ENCODE measurements at regions not wholly inside any gene's neighbourhood (a gene's known extent, or its start where the extent isn't known, plus 50 kb on each side); places are given as distances from the start of the nearest gene placed in this dataset.

DNA sequence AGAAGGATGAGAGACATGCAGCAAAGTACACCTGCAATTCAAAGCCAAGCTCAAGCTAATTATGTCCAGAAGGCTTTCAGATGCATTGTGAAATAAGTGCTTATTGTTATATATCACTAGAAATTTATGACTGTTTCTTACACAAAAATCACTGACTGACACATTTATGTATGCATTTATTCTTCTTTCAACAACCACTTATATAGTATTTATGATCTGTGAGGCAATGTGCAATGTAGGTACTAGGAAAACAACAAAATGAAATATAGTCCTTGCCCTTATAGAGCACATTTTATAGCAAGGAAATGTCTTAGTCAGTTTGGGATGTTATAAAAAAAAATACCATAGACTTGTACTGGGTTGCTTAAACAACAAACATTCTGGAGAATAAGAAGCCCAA is 167.6 kb downstream of the YIPF5 start:
- H3K27ac ChIP-seq: no peak overlapping the region
- TF ChIP-seq ZFX (IDR thresholded peaks at IDR 0.05; ENCODE audit: borderline replicate concordance): no peak
- TF ChIP-seq, protein P1, sequence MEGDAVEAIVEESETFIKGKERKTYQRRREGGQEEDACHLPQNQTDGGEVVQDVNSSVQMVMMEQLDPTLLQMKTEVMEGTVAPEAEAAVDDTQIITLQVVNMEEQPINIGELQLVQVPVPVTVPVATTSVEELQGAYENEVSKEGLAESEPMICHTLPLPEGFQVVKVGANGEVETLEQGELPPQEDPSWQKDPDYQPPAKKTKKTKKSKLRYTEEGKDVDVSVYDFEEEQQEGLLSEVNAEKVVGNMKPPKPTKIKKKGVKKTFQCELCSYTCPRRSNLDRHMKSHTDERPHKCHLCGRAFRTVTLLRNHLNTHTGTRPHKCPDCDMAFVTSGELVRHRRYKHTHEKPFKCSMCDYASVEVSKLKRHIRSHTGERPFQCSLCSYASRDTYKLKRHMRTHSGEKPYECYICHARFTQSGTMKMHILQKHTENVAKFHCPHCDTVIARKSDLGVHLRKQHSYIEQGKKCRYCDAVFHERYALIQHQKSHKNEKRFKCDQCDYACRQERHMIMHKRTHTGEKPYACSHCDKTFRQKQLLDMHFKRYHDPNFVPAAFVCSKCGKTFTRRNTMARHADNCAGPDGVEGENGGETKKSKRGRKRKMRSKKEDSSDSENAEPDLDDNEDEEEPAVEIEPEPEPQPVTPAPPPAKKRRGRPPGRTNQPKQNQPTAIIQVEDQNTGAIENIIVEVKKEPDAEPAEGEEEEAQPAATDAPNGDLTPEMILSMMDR (IDR thresholded peaks at IDR 0.05): no peak

DNA sequence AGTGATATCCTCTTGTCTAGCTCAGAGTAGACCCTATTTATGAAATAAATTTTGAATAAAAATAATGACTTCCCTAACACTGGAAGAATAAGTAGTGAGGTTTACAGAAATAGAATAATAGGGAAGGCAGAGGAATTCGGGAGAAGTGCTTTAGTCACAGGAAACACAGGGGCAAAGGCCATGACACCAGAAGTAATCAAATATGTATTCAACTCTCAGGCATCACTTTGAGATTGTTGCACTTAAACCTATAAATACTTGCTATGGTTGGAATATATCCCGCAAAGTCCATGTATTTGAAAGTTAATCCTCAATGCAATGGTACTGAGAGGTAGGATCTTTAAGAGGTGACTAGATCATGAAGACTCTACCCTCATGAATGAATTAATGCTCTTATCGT is 166.8 kb downstream of the YIPF5 start:
- TF ChIP-seq, protein P1 (IDR thresholded peaks at IDR 0.05): no peak
- TF ChIP-seq ZFX (IDR thresholded peaks at IDR 0.05; ENCODE audit: borderline replicate concordance): no peak
- H3K27ac ChIP-seq: no peak overlapping the region

DNA sequence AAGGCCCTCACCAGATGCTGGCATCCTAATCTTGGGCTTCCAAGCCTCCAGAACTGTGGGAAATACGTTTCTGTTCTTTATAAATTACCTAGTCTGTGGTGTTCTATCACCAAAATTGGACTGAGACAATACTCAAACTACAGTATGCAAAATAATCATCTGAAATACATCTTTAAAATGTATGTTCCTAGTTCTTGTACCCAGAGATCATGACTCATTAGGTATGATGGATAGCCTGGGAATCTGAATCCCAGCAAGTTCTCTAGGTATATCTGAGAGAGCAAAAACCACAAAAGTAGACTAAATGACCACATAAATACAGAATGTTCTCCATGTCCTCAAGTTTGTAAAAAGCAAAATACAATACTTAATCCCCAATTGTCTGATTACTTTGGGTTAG is 166.3 kb downstream of the YIPF5 start:
- H3K27ac ChIP-seq: no peak overlapping the region
- TF ChIP-seq, protein P1 (IDR thresholded peaks at IDR 0.05): no peak
- TF ChIP-seq ZFX (IDR thresholded peaks at IDR 0.05; ENCODE audit: borderline replicate concordance): no peak

DNA sequence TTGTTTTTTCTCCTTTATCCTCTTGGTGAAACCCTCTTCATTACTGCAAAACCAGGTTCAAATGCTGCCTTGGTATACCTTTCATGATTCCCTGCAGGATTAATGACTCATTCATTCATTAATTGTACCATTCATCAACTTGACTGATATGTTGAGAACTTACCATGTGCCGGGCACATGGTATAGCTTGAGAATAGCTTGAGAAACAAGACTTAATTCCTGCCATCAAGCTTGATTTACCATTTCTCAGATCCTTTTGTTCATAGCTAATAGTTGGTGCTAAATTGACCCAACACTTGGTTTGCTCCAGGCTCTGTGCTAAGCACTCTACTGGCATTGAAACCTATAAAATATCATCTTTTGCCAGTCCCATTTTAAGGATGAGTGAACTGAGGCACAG is 165.7 kb downstream of the YIPF5 start:
- no peak overlapping the region for H3K27ac ChIP-seq
- TF ChIP-seq ZFX (IDR thresholded peaks at IDR 0.05; ENCODE audit: borderline replicate concordance): no peak
- TF ChIP-seq, protein P1 (IDR thresholded peaks at IDR 0.05): no peak

DNA sequence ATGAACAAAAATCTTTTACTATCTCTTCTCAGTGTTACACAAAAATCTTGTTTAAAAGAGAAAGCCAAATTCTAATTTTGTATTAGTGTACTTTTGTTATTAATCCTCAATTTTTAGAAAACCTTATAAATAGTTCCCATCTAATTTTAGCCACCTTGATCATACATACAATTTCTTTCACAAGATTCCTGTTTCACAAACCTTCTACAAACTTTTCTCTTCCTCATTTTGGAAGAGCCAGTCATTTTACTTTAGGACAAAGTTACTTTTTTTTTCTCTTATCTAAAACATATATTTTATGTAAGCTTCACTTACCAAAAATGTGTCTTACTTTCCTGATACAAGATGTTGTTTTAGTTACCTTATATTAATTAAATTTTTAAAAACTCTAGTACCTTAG is 161.3 kb downstream of the YIPF5 start:
- H3K27ac ChIP-seq: no peak overlapping the region

DNA sequence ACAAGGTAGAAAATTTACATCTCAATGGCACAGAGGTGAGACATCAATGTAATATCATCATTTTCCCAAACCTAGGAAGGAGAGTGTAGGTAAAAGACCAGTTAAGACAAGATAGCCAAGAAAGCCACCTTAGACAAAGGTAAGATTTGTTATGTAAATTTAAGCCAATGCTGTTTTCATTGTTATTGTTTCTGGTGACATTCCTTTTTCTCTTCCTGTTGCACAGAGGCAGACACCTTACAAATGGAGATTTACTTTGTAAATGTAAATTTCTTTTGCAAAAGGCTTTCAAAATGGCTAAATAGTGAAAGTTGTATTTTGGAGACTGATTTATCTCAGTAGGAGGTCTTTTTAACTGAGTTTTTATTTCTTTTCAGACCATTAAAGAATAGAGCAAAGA is 159.1 kb downstream of the YIPF5 start:
- TF ChIP-seq, protein P1 (IDR thresholded peaks at IDR 0.05): no peak
- TF ChIP-seq ZFX (IDR thresholded peaks at IDR 0.05; ENCODE audit: borderline replicate concordance): no peak
- H3K27ac ChIP-seq: no peak overlapping the region

More for the DNA sequence above, 161.3 kb downstream of the YIPF5 start:
- no peak for TF ChIP-seq ZFX (IDR thresholded peaks at IDR 0.05; ENCODE audit: borderline replicate concordance)
- TF ChIP-seq, protein P1 (IDR thresholded peaks at IDR 0.05): no peak

DNA sequence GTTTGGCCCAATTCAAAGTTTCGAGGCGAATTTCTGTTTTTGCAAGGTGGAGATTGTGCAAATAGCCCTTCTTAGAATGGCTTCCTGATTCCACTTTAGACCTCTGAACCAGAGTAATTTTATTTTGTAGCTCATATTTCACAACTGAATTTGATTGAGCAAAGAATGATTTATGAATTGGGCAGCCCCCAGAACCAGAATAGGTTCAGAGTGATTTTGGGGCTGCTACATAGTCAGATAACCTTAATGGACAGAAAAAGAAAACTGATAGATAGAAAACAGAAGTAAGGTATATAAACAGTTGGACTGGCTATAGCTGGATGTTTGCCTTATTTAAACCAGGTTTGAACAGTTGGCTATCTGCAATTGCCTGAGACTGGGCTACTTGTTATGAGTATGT is 156.6 kb downstream of the YIPF5 start:
- no peak overlapping the region for H3K27ac ChIP-seq
- no peak for TF ChIP-seq ZFX (IDR thresholded peaks at IDR 0.05; ENCODE audit: borderline replicate concordance)
- TF ChIP-seq, protein P1 (IDR thresholded peaks at IDR 0.05): no peak

Measured in 22Rv1 (cell line).